HG02759 (cell line): ENCODE measurements at regions not wholly inside any gene's neighbourhood (a gene's known extent, or its start where the extent isn't known, plus 50 kb on each side); places are given as distances from the start of the nearest gene placed in this dataset.
"Not testable (repeated sequence)": the region's sequence is repeated elsewhere in the genome, so short reads cannot be mapped to it uniquely, and the experiment has no call there.

Experiments
- ATAC-seq: cut with Tn5 transposase; IDR thresholded peaks from one replicate; pipeline ENCODE4 v1.9.1; 2021; ENCODE audit warnings: mild to moderate bottlenecking, moderate library complexity; ENCODE audit not compliant: unreplicated experiment

- ATAC-seq: no peak
Observed at GRCh38 chr4:11069083-11069482, 359.6 kb downstream of the HS3ST1 start.

- not testable (repeated sequence) for ATAC-seq
Observed at GRCh38 chr4:11066584-11066983, 362.1 kb downstream of the HS3ST1 start.

GRCh38 chr4:11060637-11061036 is 368.1 kb downstream of the HS3ST1 start:
- ATAC-seq: not testable (repeated sequence)

GRCh38 chr4:11054937-11055336 is 370.4 kb upstream of the CLNK start:
- ATAC-seq: not testable (repeated sequence)

- ATAC-seq: no peak
Observed at GRCh38 chr4:11053601-11054220, 369.1 kb upstream of the CLNK start.

- ATAC-seq: no peak
Observed at GRCh38 chr4:11051181-11051580, 366.6 kb upstream of the CLNK start.

- ATAC-seq: no peak
Observed at GRCh38 chr4:11050766-11051165, 366.2 kb upstream of the CLNK start.

- no peak for ATAC-seq
Observed at GRCh38 chr4:11049001-11049400, 364.4 kb upstream of the CLNK start.

- peak; percentile 86 for ATAC-seq
Observed at GRCh38 chr4:11042760-11043159, 358.2 kb upstream of the CLNK start.

GRCh38 chr4:11039634-11040131 is 355.1 kb upstream of the CLNK start:
- no peak for ATAC-seq

GRCh38 chr4:11038926-11039325 is 354.4 kb upstream of the CLNK start:
- no peak for ATAC-seq

- ATAC-seq: no peak
Observed at GRCh38 chr4:11037637-11038036, 353.1 kb upstream of the CLNK start.

GRCh38 chr4:11028334-11028733 is 343.8 kb upstream of the CLNK start:
- ATAC-seq: no peak

- ATAC-seq: no peak
Observed at GRCh38 chr4:11021333-11021732, 336.8 kb upstream of the CLNK start.

- no peak for ATAC-seq
Observed at GRCh38 chr4:11019451-11020240, 335.1 kb upstream of the CLNK start.

GRCh38 chr4:11014199-11014598 is 329.6 kb upstream of the CLNK start:
- ATAC-seq: no peak

- ATAC-seq: no peak
Observed at GRCh38 chr4:11013094-11013664, 328.6 kb upstream of the CLNK start.

- ATAC-seq: no peak
Observed at GRCh38 chr4:11011249-11011648, 326.7 kb upstream of the CLNK start.

- ATAC-seq: no peak
Observed at GRCh38 chr4:11010624-11011023, 326.1 kb upstream of the CLNK start.

- no peak for ATAC-seq
Observed at GRCh38 chr4:11009281-11009680, 324.7 kb upstream of the CLNK start.

GRCh38 chr4:11005300-11005699 is 320.7 kb upstream of the CLNK start:
- no peak for ATAC-seq

GRCh38 chr4:11004818-11005217 is 320.2 kb upstream of the CLNK start:
- no peak for ATAC-seq
